Neural progenitor cell (in vitro differentiated cells): ENCODE measurements at regions not wholly inside any gene's neighbourhood (a gene's known extent, or its start where the extent isn't known, plus 50 kb on each side); places are given as distances from the start of the nearest gene placed in this dataset.

Experiments used
- DNase-seq: peaks from one replicate; pipeline ENCODE4 v3.0.0-alpha.2; 2016; ENCODE audit warnings: low spot score
- H2AFZ ChIP-seq: fragments of 200-600 bp; sonication (generic); replicated peaks from 2 replicates; pipeline ENCODE4 v1.6.1; 2016; ENCODE audit warnings: antibody characterized with exemption
- H3F3A ChIP-seq: fragments of 200-600 bp; sonication (generic); 2 replicates; pipeline ENCODE4 v1.6.1; 2016; ENCODE audit warnings: antibody characterized with exemption, low read depth
- H3K27ac ChIP-seq: fragments of 200-600 bp; sonication (generic); 2 replicates; pipeline ENCODE4 v1.5.1; 2016; ENCODE audit warnings: mild to moderate bottlenecking
- H3K27me3 ChIP-seq: fragments of 200-600 bp; sonication (generic); 2 replicates; pipeline ENCODE4 v1.6.1; 2016; ENCODE audit warnings: mild to moderate bottlenecking, moderate library complexity
- H3K36me3 ChIP-seq: fragments of 200-600 bp; sonication (generic); 2 replicates; pipeline ENCODE4 v1.5.1; 2016
- H3K4me1 ChIP-seq: fragments of 200-600 bp; sonication (generic); 2 replicates; pipeline ENCODE4 v1.6.1; 2016; ENCODE audit warnings: mixed run types
- H3K4me2 ChIP-seq: fragments of 200-600 bp; sonication (generic); 2 replicates; pipeline ENCODE4 v1.6.1; 2016
- H3K4me3 ChIP-seq: fragments of 200-600 bp; sonication (generic); 2 replicates; pipeline ENCODE4 v1.5.1; 2016
- H3K79me2 ChIP-seq: fragments of 200-600 bp; sonication (generic); 2 replicates; pipeline ENCODE4 v1.6.1; 2016; ENCODE audit warnings: low read depth
- H3K9ac ChIP-seq: fragments of 200-600 bp; sonication (generic); 2 replicates; pipeline ENCODE4 v1.6.1; 2016
- H3K9me3 ChIP-seq: fragments of 200-600 bp; sonication (generic); 2 replicates; pipeline ENCODE4 v1.5.1; 2016; ENCODE audit warnings: low read depth
- H4K20me1 ChIP-seq: fragments of 200-600 bp; sonication (generic); 2 replicates; pipeline ENCODE4 v1.6.1; 2016; ENCODE audit warnings: low read depth
- H3K27ac Mint-ChIP-seq: 3 replicates; pipeline ENCODE4 v1.8.0; 2021; ENCODE audit warnings: mixed read lengths
- H3K27me3 Mint-ChIP-seq: 2 replicates; pipeline ENCODE4 v1.8.0; 2022; ENCODE audit warnings: low read depth, mild to moderate bottlenecking, inconsistent platforms, moderate library complexity, mixed read lengths; ENCODE audit not compliant: insufficient read depth
- H3K36me3 Mint-ChIP-seq: 3 replicates; pipeline ENCODE4 v1.8.0; 2021; ENCODE audit warnings: mixed read lengths
- H3K4me1 Mint-ChIP-seq: 3 replicates; pipeline ENCODE4 v1.8.0; 2021; ENCODE audit warnings: mixed read lengths
- H3K4me3 Mint-ChIP-seq: 3 replicates; pipeline ENCODE4 v1.8.0; 2021; ENCODE audit warnings: mild to moderate bottlenecking, moderate library complexity, mixed read lengths
- H3K9me3 Mint-ChIP-seq: 3 replicates; pipeline ENCODE4 v1.8.0; 2020; ENCODE audit warnings: mixed read lengths
- CTCF ChIP-seq: fragments of 200-600 bp; sonication (generic); IDR thresholded peaks from 2 replicates; pipeline ENCODE4 v1.5.1; 2017; ENCODE audit warnings: antibody characterized with exemption, mild to moderate bottlenecking
- EZH2 ChIP-seq: fragments of 200-600 bp; sonication (generic); IDR thresholded peaks from 2 replicates; pipeline ENCODE4 v1.6.1; 2017; ENCODE audit warnings: antibody characterized with exemption, mild to moderate bottlenecking, moderate library complexity
- EZH2phosphoT487 ChIP-seq: fragments of 200-600 bp; sonication (generic); IDR thresholded peaks from 2 replicates; pipeline ENCODE4 v1.6.1; 2017; ENCODE audit warnings: antibody characterized with exemption

- Histone ChIP-seq H3K36me3 (no peaks in the 10 kb centered on the region), H3K4me1 (no peaks in the 10 kb centered on the region), H4K20me1 (no peaks in the 10 kb centered on the region), H3K4me3 (no peak overlapping the region), H2AFZ (no peak overlapping the region), H3K4me2 (no peak overlapping the region), H3K27me3 (no peaks in the 10 kb centered on the region), H3K27ac (no peak overlapping the region), H3K9ac (no peak overlapping the region), H3K9me3 (no peaks in the 10 kb centered on the region), H3F3A (no peaks in the 10 kb centered on the region), H3K79me2 (no peaks in the 10 kb centered on the region)
- H3K27me3 Mint-ChIP-seq: no peaks in the 10 kb centered on the region
- H3K4me1 Mint-ChIP-seq: peaks cover 6% of the 10 kb centered on the region
- H3K4me3 Mint-ChIP-seq: no peak overlapping the region
- H3K36me3 Mint-ChIP-seq: no peaks in the 10 kb centered on the region
- no peak for DNase-seq
- TF ChIP-seq CTCF (no peak), EZH2phosphoT487 (no peak), EZH2 (no peak)
- no peak overlapping the region for H3K27ac Mint-ChIP-seq
- H3K9me3 Mint-ChIP-seq: no peaks in the 10 kb centered on the region
Observed at GRCh38 chr20:5675103-5676091, 64.6 kb upstream of the GPCPD1 start.

- Histone ChIP-seq H3K27me3 (no peaks in the 10 kb centered on the region), H3F3A (no peaks in the 10 kb centered on the region), H3K9ac (no peak overlapping the region), H3K9me3 (no peaks in the 10 kb centered on the region), H4K20me1 (no peaks in the 10 kb centered on the region), H2AFZ (no peak overlapping the region), H3K36me3 (no peaks in the 10 kb centered on the region), H3K4me2 (no peak overlapping the region), H3K4me1 (no peaks in the 10 kb centered on the region), H3K79me2 (no peaks in the 10 kb centered on the region), H3K4me3 (no peak overlapping the region), H3K27ac (no peak overlapping the region)
- Mint-ChIP-seq H3K36me3 (no peaks in the 10 kb centered on the region), H3K27me3 (peaks cover 5% of the 10 kb centered on the region), H3K4me1 (peaks cover 6% of the 10 kb centered on the region), H3K4me3 (no peak overlapping the region), H3K27ac (no peak overlapping the region), H3K9me3 (no peaks in the 10 kb centered on the region)
- DNase-seq: no peak
- TF ChIP-seq EZH2 (no peak), CTCF (no peak), EZH2phosphoT487 (no peak)
Observed at GRCh38 chr20:5674176-5674660, 63.4 kb upstream of the GPCPD1 start.

DNA sequence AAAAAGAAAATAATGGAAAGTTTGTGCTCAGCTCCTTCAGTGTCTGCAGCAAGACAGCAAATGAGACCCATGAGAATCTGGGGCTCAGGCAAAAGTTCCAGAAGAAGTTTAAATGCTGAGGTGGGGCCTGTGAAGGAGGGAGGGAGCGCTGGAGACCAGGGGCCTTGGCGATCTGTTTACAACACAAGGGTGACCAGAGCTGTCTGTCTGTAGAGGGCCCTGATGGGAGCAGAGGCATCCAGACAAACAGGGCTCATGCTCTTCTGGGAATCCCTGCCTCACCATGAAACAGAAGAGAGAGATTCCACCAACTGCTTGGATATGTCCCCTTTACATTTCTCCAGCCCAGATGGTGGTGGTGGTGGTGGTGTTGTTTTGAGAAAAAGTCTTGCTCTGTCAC is 60.1 kb upstream of the GPCPD1 start:
- Histone ChIP-seq H3K79me2 (no peaks in the 10 kb centered on the region), H3K27ac (no peak overlapping the region), H3K4me3 (no peak overlapping the region), H3K9me3 (no peaks in the 10 kb centered on the region), H3K4me2 (no peak overlapping the region), H3K4me1 (no peaks in the 10 kb centered on the region), H3F3A (no peaks in the 10 kb centered on the region), H2AFZ (no peak overlapping the region), H3K27me3 (no peaks in the 10 kb centered on the region), H3K36me3 (no peaks in the 10 kb centered on the region), H3K9ac (no peak overlapping the region), H4K20me1 (no peaks in the 10 kb centered on the region)
- no peaks in the 10 kb centered on the region for H3K4me1 Mint-ChIP-seq
- no peaks in the 10 kb centered on the region for H3K9me3 Mint-ChIP-seq
- H3K4me3 Mint-ChIP-seq: no peak overlapping the region
- no peak for TF ChIP-seq CTCF
- TF ChIP-seq EZH2phosphoT487: no peak
- no peak for TF ChIP-seq EZH2
- H3K36me3 Mint-ChIP-seq: no peaks in the 10 kb centered on the region
- H3K27me3 Mint-ChIP-seq: peaks cover 5% of the 10 kb centered on the region
- DNase-seq: no peak
- H3K27ac Mint-ChIP-seq: no peak overlapping the region
